HG03196 (cell line): ENCODE measurements at regions not wholly inside any gene's neighbourhood (a gene's known extent, or its start where the extent isn't known, plus 50 kb on each side); places are given as distances from the start of the nearest gene placed in this dataset.
"Not testable (repeated sequence)": the region's sequence is repeated elsewhere in the genome, so short reads cannot be mapped to it uniquely, and the experiment has no call there.

ENCODE experiments used
- ATAC-seq: cut with Tn5 transposase; IDR thresholded peaks from one replicate; pipeline ENCODE4 v1.9.1; 2021; ENCODE audit not compliant: unreplicated experiment

DNA sequence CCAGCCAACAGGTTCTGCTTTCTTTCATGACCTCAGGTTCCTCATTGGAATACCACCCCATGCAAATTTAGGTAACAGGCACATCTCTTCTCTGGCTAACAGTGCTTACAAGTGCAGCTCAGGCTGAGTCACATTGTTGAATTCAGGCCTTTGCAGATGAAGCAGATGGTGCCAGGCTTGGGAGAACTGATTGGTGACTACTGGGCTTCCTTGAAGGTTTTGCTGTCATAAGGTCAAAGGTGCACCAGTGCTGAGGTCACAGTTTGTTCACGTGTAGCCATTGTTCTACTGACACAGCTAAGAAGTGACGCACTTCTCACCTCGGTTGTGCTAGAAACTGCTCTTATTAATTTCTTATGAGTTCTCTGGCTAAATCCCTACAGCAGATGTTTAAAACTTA, 128.6 kb upstream of the BMPER start:
- no peak for ATAC-seq

DNA sequence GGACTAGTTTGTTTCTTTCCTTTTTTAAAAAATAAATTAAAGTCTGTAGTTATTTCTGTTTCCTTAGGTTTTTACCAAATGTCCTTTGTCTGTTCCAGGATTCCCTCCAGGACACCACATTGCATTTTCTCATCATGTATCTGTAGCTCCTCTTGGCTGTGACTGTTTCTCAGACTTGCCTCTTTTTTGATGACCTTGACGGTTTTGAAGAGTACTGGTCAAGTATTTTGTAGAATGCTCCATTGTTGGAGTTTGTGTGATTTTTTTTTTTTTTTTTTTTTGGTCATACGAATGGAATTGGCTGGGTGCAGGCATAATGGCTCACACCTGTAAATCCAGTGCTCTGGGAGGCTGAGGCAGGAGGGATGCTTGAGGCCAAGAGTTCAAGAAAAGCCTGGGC, 127.1 kb upstream of the BMPER start:
- ATAC-seq = no peak

DNA sequence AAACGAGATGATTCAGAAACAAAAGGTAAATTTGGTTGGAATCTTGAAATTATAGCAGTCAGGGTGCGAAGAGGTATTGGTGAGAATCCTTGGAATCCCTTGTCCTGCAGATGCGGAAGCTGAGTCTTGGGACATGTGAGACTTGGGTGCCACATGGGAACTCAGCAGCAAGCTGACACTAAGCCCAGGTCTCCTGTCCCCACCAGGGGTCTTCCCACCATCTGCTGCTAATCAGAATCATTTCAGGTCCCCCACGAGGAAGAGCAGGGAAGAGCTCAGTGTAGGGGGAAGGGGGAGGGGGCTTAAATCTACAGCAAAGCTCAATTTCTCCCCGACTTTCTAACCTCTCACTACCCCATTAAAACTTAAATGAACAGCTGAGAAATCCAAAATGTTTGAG, 126.1 kb upstream of the BMPER start:
- no peak for ATAC-seq

DNA sequence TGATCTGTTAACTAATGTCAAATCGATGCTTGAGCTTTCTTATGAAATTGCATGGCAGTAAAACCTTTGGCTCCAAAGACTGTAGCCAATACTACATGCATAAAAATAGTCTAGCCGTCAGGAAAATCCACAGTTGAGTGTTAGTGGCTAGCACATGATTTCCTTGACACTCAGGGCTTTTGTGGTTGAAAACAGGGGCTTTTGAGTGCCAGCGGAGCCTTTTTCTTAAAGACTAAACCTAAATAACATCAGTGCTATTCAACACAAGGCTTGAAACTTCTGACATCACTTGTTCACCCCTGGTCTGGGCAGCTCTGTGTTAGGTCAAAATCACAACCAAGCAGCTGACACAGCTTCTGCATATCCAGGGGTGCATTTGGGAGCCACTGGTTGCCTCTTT, 124.2 kb upstream of the BMPER start:
- no peak for ATAC-seq

DNA sequence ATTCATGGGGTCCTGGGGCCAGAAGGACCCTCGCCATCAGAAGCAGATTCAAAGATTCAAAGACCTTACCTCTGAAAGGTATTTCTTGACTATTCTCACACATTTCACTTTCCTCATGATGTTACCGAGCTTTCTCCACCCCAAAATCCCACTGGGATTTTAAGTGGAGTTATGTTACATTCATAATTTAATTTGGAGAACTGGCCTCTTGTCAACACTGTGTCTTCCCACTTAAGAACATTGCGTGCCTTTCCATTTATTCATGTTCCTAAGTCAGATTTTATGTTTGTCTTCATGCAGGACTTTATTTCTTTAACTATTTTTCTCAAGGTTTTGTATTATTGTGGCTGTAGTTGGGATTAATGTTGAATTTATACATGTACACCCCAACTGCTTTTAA, 123.5 kb upstream of the BMPER start:
- no peak for ATAC-seq

DNA sequence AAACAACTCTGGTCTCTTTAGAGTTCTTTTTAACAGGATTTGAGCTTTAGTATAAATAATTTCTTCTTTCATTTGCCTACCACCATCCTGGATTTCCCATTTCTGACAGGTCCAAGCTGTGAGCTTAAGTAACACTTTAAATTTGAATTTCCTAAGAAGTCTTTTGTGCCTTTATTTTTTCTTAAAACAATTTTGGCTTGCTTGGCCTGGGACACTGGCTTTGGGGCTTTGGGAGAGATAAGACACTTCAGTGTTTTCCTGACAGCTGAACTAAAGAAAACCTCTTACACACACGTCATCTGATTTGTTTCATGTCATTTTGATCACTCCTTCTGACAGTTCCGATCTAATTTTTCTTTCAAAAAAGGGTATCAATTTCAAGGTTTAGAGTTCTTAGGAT, 121.3 kb upstream of the BMPER start:
- no peak for ATAC-seq

DNA sequence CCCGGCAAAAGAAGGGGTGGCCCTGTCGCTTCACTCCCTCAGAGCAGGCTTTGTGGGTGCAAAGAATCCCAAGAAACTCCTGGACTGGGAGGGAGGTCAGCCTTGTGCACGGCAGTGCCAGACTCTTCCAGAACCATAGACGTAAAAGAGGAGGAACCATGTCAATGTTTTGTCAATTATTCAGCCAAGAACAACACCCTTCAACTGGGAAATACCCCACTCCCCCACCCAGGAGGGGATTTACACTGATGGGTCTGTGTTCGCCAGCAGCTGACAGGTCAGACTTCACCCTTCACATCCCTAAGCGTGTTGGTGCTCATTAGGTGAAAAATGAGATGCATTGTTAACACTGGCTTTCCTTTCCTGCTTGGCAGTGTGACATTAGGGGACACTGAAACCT, 116.8 kb upstream of the BMPER start:
- no peak for ATAC-seq

DNA sequence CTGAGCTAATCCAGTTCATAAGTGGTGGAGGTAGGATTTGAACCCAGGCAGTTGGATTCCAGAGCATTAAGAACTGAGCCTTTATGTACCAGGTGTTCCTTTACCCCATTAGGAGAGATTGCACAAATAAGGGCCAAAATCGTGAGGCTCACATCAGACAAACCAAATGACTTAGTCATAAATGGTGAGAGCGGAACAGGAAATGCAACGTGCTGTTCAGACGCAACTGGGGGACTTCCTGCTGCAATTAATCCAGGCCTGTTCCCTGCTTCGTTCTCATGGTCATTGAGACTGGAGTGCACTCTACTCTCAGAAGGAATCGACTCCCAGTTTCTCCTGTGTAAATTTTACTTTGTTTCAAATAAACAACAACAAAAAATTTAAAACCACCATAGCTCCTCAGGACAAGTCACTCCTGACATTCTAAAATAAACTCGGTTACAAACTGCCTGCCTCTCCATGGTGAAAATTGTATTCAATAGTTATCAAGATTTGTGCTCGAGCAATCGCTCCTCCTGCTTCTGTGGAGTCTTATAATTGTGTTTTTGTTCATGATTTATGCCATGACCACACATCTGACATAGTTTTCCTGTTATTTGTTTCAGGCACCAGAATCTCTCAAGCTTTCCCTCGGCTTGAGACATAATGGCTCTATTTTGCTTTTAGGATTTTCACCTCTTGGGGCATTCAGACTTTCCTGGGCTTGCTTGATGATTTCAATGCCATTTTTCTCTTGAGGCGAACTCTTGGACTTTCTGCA, 115.3 kb upstream of the BMPER start:
- no peak for ATAC-seq

DNA sequence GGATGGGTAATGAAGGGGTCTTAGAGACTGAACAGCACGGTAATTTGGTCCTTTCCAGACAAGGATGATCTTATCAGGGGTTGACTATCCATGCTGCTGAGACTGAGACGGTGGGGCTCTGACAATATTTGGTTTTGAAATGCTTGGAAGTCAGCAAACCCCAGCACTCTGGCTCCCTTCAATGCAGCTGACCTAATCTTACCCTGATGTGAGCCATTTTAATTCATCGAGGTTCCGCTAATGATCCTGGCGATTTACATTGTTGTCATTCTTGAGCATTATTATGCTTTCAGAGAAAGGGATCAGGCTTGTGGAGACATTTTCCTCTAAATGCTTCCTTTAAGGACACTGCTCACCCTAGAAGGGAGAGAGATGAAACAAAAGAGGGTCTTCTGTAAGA, 114.6 kb upstream of the BMPER start:
- no peak for ATAC-seq

DNA sequence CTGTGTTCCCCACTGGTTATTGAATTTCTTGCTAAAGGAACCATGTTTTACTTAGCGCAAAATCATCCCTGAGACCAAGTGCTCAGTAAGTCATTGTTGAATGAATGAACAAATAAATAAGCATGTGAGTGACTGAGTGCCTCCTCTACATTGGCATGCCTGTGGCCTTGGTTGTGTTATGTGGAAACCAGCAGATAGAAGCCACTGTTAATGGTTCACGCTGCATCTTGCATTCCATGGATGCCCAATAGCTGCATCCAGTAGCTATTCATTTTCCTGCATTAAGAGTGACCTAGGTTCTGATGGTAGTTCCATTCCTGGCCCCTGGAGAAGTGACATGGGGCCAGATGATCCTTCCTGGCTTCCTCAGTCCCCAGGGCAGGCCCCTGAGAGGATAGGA, 113.3 kb upstream of the BMPER start:
- ATAC-seq = no peak

DNA sequence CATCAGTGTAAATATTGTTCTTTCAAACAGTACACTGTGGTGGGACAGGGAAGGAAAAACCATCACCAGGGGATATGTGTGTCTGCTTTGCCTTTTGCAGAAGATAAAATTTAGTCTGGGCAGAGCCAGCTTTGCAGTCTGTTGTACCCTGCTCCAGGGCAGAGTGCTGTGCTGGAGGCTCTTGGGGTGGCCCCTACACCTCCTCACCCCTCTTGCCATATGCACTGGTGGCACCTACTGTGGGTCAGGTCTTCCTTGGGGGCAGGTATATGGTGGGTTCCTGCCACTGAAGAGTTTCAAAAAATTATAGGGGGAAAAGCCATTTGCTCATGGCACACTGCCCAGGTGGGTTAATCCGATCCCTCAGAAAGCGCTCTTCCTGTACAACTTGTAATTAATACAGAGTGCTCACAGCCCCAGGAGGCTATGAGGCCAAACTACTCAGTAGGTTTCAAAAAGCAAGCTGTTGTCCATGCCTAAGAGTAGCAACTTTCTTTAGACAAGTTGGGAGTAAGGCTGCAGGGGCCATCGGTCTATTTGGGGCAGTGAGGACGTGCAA, 112.7 kb upstream of the BMPER start:
- no peak for ATAC-seq

DNA sequence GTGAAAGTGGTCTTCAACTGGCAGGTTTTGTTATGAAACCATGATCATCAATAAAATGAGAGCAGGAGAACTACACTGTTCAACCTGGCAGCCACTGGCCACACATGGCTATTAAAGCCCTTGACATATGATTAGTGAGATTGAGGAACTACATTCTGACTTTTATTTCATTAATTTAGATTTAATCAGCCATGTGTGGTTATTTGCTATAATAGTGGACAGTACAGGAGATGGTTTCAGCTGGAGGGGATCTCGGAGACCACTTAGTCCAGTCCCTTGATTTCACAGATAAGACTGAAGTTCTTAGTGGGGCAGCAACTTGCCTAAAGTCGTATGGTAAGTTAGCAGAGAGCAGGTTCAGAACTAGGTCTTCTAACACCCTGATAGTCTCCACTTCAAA, 111.7 kb upstream of the BMPER start:
- no peak for ATAC-seq

DNA sequence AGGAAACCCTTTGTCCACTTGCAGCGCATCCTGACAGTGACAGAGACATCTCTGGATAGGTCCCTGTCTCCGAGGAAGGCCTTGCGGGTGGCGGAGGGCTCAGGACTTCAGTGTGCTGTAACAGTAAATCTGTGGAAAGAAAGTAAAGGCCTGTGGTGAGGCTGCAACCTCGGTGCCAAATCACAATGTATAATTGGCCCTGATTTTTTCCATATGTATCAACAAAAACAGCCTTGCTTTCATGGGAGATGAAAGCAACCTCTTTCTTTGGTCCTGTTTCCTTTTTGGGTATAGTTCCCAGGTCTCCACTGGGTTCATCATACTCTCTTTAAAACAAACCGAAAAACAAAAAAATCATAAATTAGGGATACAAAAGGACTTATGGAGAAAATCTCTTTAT, 110.9 kb upstream of the BMPER start:
- ATAC-seq = no peak

DNA sequence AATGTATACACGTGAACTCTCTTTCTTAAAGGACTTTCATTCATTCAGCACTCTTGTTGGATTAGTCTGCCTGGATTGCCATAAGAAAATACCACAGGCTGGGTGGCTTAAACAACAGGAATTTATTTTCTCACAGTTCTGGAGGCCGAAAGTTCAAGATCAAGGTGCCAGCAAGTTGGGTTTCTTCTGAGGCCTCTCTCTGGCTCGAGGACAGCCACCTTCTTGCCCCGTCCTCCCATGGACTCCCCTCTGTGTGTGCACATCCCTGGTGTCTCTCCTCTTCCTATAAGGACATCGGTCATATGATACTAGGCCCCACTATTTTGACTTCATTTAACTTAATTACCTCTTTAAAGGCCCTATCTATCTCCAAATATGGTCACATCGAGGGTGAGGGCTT, 110.4 kb upstream of the BMPER start:
- ATAC-seq = no peak

DNA sequence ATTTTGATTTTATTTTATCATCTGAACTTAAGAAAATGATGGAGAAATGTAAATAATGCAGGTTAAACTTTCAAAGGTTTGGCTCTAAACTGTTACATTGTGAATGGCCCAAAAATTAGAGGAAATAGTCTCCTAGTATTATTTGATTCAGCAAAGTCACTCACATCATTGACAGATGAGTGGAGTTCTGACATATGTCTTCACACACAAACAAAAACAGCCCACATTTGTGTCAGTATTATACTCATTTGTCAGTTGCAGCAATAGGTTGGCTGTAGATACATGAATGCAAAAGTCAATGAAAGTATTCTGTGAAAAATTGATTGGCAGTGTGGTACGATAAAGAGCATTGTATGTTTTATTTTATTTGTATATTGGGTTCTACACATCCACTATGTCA, 108.8 kb upstream of the BMPER start:
- no peak for ATAC-seq

DNA sequence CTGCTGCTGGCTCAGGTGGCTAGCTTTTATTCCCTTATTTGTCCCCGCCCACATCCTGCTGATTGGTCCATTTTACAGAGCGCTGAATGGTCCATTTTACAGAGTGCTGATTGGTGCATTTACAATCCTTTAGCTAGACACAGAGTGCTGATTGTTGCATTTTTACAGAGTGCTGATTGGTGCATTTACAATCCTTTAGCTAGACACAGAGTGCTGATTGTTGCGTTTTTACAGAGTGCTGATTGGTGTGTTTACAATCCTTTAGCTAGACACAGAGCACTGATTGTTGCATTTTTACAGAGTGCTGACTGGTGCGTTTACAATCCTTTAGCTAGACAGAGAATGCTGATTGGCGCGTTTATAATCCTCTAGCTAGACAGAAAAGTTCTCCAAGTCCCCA, 107.8 kb upstream of the BMPER start:
- ATAC-seq = not testable (repeated sequence)

DNA sequence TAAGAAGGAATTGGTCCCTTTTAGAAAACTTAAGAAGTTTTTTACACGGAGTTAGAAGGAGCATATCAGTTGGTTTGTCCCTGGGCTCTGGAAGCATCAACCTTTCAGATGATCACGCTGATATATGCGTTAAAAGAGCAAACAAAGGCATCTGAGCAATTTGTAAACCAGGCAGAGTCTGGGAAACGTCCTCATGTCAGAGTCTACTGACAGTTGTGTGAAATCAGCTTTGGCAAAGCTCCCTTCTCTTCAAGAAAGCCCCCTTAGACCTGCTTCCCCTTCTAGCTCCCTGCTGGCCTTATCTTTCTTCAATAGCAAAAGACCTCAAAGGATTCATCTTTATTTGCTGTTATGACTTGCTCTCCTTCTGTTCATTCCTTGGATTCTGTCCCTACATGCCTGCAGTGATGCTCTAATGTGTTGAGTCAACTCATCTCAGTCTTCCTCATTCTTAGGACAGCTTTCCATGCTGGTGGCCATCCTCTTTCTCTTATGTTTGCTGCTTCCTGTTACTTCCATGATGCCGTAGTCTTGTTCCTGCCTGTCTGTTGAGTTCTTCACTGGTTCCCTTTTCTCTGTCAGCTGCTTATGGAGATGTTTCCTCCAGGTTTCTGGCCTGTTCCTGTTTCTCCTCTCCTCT, 106.5 kb upstream of the BMPER start:
- ATAC-seq = no peak

DNA sequence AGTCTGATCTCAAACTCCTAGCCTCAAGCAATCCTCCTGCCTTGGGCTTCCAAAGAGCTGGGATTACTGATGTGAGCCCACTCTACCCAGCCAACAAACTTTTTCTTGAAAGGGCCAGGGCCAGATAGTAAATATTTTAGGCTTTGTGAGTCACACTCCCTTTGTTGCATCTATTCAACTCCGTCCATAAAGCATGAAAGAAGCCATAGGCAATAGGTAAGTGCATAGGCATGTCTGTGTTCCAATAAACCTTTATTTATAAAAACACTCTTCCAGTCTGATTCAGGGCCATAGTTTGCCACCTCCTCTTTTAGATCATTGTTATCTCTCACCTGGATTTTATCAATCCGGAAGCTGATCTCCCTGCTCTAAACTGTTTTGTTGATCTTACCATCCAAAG, 105.6 kb upstream of the BMPER start:
- ATAC-seq = no peak

DNA sequence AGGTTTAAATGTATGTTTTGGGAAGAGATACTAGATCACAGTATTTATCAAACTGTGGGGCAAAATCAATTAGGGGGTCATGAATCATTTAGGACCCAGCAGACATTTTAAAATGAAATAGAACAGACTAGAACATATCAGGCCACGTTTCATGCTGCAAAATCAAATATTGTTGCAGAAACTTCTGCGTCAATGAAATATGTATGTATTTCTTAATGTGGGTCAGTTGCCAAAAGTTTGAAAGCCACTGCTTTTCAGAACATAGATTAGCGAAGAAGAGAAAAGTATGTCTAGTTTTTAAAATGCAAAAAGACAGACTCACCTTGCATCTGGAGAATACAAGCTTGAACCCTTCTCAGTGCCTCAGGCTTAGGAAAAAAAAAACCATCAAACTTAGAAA, 102.7 kb upstream of the BMPER start:
- ATAC-seq = no peak

DNA sequence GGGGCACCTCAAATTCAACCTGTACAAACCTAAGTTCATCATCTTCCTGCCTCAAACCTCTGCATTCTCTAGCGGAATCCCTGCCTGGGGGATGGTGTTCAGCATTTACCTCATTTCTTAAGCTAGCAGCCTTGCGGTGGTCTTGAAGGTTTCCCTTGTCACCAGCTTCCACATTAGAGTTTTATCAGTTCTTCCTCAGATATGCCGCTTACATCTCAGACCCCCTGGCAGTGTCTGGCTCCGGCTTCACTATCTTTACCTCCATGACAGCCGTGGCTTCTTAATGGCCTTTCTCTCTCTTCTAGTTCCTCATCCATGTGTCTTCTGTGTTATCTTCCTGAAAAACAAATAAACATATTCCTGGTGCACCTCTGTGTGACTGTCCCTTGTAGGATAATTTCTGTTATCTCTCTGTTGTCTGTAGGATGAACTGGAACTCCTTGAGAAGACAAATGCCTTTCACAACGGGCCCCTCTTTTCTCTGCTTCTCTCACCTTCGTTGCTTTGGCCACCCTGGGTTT, 101.1 kb upstream of the BMPER start:
- no peak for ATAC-seq

DNA sequence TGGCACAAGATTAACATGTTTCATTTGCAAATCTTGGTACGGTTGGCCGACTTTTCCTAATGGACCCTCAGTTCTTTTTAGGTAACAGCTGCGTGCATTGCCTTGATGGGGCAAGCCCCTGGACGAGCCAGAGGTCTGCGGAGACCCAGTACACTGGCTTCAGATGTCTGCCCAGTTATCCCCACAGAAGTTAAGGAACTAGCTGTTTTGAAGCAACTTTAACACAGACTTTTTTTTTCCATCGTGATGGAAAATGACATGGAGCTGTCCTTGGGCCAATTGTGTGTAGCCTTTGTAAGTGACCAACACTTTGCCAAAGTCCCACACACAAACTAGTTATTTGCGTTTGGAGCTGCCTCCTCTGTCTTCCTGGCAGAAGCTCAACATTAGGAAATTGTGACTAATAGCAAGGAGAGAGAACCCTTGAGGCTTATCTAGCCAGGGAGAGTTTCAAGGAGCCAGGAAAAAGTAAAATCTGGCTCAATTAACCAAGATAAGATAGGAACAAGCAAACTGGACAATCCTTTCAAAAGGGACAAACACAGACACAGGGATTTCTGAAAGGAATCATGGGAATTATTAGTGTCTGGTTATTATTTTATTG, 99.6 kb upstream of the BMPER start:
- no peak for ATAC-seq
